Keratinocyte (primary cell): ENCODE measurements at regions not wholly inside any gene's neighbourhood (a gene's known extent, or its start where the extent isn't known, plus 50 kb on each side); places are given as distances from the start of the nearest gene placed in this dataset.

Experiments used
- DNase-seq: peaks from one replicate; pipeline ENCODE4 v3.0.0-alpha.2; 2011; ENCODE audit warnings: low read depth, missing footprints, low spot score
- FAIRE-seq: peaks from 2 replicates; lab custom pipeline; 2011; peaks lifted over from hg19 to GRCh38; lab: Jason Lieb, UNC
- H2AFZ ChIP-seq: 2 replicates; pipeline ENCODE4 v1.6.0; 2012; ENCODE audit warnings: low read length, control low read depth, inconsistent platforms; ENCODE audit not compliant: control insufficient read depth
- H3K27ac ChIP-seq: 2 replicates; pipeline ENCODE4 v1.5.1; 2011; ENCODE audit warnings: low read length; ENCODE audit not compliant: control insufficient read depth, insufficient read depth
- H3K27me3 ChIP-seq: 3 replicates; pipeline ENCODE4 v1.6.0; 2011; ENCODE audit warnings: low read length; ENCODE audit not compliant: control insufficient read depth, insufficient read depth; ENCODE audit errors: extremely low read depth
- H3K36me3 ChIP-seq, 2 experiments: 2 replicates in 1 of 2; 3 replicates in 1 of 2; pipeline ENCODE4 v1.5.1; 2011; ENCODE audit warnings: low read length in 2 of 2, mild to moderate bottlenecking in 1 of 2; ENCODE audit not compliant: control insufficient read depth in 2 of 2, insufficient read depth in 2 of 2; ENCODE audit errors: extremely low read depth in 1 of 2
- H3K4me1 ChIP-seq: 3 replicates; pipeline ENCODE4 v1.5.1; 2011; ENCODE audit warnings: low read length; ENCODE audit not compliant: control insufficient read depth, insufficient read depth; ENCODE audit errors: extremely low read depth
- H3K4me2 ChIP-seq: 3 replicates; pipeline ENCODE4 v1.6.0; 2011; ENCODE audit warnings: low read depth, low read length; ENCODE audit not compliant: control insufficient read depth, insufficient read depth; ENCODE audit errors: extremely low read depth
- H3K4me3 ChIP-seq, 3 experiments: fragments of 200-600 bp in 1 of 3; sonication (generic) in 1 of 3; 2 replicates in 2 of 3; 3 replicates in 1 of 3; pipeline ENCODE4 v1.5.1; 2011 to 2016; ENCODE audit warnings: low read length in 3 of 3, mild to moderate bottlenecking in 3 of 3, control low read depth in 2 of 3, inconsistent platforms in 1 of 3, low read depth in 1 of 3, mixed read lengths in 1 of 3, mixed run types in 1 of 3, moderate library complexity in 1 of 3; ENCODE audit not compliant: control insufficient read depth in 2 of 3, insufficient read depth in 2 of 3; ENCODE audit errors: extremely low read depth in 1 of 3
- H3K79me2 ChIP-seq: 2 replicates; pipeline ENCODE4 v1.6.0; 2012; ENCODE audit warnings: low read length; ENCODE audit not compliant: control insufficient read depth, insufficient read depth
- H3K9ac ChIP-seq: 3 replicates; pipeline ENCODE4 v1.6.0; 2011; ENCODE audit warnings: low read length; ENCODE audit not compliant: control insufficient read depth, insufficient read depth; ENCODE audit errors: extremely low read depth
- H3K9me1 ChIP-seq: 3 replicates; pipeline ENCODE4 v1.6.0; 2011; ENCODE audit warnings: low read length; ENCODE audit not compliant: control insufficient read depth, insufficient read depth; ENCODE audit errors: extremely low read depth
- H3K9me3 ChIP-seq: 2 replicates; pipeline ENCODE4 v1.5.1; 2012; ENCODE audit warnings: low read depth, low read length; ENCODE audit not compliant: control insufficient read depth
- H4K20me1 ChIP-seq: 3 replicates; pipeline ENCODE4 v1.6.0; 2011; ENCODE audit warnings: low read length; ENCODE audit not compliant: control insufficient read depth, insufficient read depth; ENCODE audit errors: extremely low read depth
- EZH2 ChIP-seq: IDR thresholded peaks from one replicate; pipeline ENCODE4 v1.6.1; 2012; ENCODE audit warnings: inconsistent platforms, mild to moderate bottlenecking, low read length, moderate library complexity
- dilution Hi-C: fragments of 300-500 bp; cut with MboI; formaldehyde crosslinking; loops from one replicate; pipeline ENCODE4 v1.7.0; 2020; ENCODE audit warnings: low sequenced_read_pairs; ENCODE audit not compliant: extremely low pct_ligation_motif_present
- TF ChIP-seq, protein P1 (sequence below), 3 experiments: IDR thresholded peaks in 1 of 3; conservative IDR thresholded peaks in 1 of 3; optimal IDR thresholded peaks in 1 of 3; 2 replicates in 2 of 3; 3 replicates in 1 of 3; pipeline versions ENCODE3 to v1.5.1; 2011; ENCODE audit warnings: low read length in 3 of 3, mild to moderate bottlenecking in 3 of 3, moderate library complexity in 2 of 3, control low read depth in 1 of 3, inconsistent platforms in 1 of 3; ENCODE audit not compliant: insufficient read depth in 2 of 3; ENCODE audit errors: extremely low read depth in 1 of 3

DNA sequence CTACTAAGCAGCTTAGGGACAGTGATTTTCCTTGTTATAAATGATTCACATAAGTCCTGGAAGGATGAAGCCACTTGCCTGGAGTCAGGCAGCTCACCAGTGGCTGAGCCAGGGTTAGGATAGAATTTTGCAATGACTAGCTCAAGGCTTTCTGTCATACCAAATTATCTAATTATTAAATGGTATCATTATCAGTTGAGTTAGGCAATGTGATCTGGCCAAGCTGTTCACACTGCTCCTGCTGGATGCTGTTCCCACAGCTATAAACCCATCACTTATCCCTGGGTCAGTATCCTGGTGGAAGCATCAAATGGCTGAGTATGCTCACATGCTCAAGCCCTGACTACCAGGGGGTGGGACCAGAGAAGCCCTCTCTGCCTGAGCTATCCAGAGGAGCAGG, 235.2 kb downstream of the MTX2 start:
- TF ChIP-seq EZH2 = no peak
- TF ChIP-seq, protein P1, sequence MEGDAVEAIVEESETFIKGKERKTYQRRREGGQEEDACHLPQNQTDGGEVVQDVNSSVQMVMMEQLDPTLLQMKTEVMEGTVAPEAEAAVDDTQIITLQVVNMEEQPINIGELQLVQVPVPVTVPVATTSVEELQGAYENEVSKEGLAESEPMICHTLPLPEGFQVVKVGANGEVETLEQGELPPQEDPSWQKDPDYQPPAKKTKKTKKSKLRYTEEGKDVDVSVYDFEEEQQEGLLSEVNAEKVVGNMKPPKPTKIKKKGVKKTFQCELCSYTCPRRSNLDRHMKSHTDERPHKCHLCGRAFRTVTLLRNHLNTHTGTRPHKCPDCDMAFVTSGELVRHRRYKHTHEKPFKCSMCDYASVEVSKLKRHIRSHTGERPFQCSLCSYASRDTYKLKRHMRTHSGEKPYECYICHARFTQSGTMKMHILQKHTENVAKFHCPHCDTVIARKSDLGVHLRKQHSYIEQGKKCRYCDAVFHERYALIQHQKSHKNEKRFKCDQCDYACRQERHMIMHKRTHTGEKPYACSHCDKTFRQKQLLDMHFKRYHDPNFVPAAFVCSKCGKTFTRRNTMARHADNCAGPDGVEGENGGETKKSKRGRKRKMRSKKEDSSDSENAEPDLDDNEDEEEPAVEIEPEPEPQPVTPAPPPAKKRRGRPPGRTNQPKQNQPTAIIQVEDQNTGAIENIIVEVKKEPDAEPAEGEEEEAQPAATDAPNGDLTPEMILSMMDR (optimal IDR thresholded peaks at IDR 0.05 in 1 of 3, IDR thresholded peaks at IDR 0.05 in 1 of 3, conservative IDR thresholded peaks at IDR 0.05 in 1 of 3; ENCODE audit: extremely low read depth in 1 of 3, insufficient read depth in 2 of 3, low read length in 3 of 3) = no peak
- Histone ChIP-seq H4K20me1 (no peaks in the 10 kb centered on the region), H3K4me1 (no peaks in the 10 kb centered on the region), H3K79me2 (no peaks in the 10 kb centered on the region), H3K27ac (no peak overlapping the region), H3K9me1 (no peaks in the 10 kb centered on the region), H3K4me2 (no peak overlapping the region), H3K4me3 (no peak overlapping the region), H3K27me3 (no peaks in the 10 kb centered on the region), H3K36me3 (no peaks in the 10 kb centered on the region), H3K9ac (no peak overlapping the region), H2AFZ (no peak overlapping the region), H3K9me3 (no peaks in the 10 kb centered on the region)
- dilution Hi-C loops = no loop called here
- FAIRE-seq = no peak
- no peak for DNase-seq

DNA sequence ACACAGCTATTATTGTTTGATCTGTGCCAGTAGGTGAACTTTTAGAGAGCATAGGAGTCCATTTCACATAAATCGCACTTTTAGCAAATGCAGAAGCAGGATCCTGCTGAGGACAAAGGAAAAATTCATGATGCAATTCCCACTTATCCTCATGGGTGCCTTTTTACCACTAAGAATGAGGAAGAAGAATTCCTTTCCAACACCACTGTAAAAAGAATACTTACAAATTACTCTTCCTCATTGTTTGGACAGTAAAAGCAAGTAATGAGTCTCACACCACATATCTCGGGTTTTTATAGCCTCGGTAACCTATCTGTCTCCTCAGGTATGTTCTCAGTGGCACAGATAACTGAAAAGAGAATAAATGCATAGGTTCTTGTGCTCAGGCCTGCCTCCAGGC, 238.5 kb downstream of the MTX2 start:
- H3K9me1 ChIP-seq = no peaks in the 10 kb centered on the region
- no peak overlapping the region for H3K27ac ChIP-seq
- H3K4me2 ChIP-seq = no peak overlapping the region
- H3K36me3 ChIP-seq = no peaks in the 10 kb centered on the region
- H3K27me3 ChIP-seq = no peaks in the 10 kb centered on the region
- no peak for FAIRE-seq
- H2AFZ ChIP-seq = no peak overlapping the region
- dilution Hi-C loops = no loop called here
- H3K79me2 ChIP-seq = no peaks in the 10 kb centered on the region
- H3K9ac ChIP-seq = no peak overlapping the region
- H4K20me1 ChIP-seq = no peaks in the 10 kb centered on the region
- no peak for TF ChIP-seq EZH2
- TF ChIP-seq, protein P1 (optimal IDR thresholded peaks at IDR 0.05 in 1 of 3, IDR thresholded peaks at IDR 0.05 in 1 of 3, conservative IDR thresholded peaks at IDR 0.05 in 1 of 3; ENCODE audit: extremely low read depth in 1 of 3, insufficient read depth in 2 of 3, low read length in 3 of 3) = no peak
- no peaks in the 10 kb centered on the region for H3K9me3 ChIP-seq
- H3K4me3 ChIP-seq = no peak overlapping the region
- DNase-seq = no peak
- no peaks in the 10 kb centered on the region for H3K4me1 ChIP-seq
